Coronary artery (tissue), 2 donors: ENCODE measurements at regions not wholly inside any gene's neighbourhood (a gene's known extent, or its start where the extent isn't known, plus 50 kb on each side); places are given as distances from the start of the nearest gene placed in this dataset.

Experiments
- DNase-seq: peaks from one replicate; pipeline ENCODE4 v3.0.0-alpha.2; 2017; ENCODE audit warnings: low spot score
- H3K27ac ChIP-seq, 2 donors: fragments of 200-600 bp; sonication (generic); one replicate each; pipeline ENCODE4 v1.5.1; 2016 to 2019
- H3K4me3 ChIP-seq: fragments of 200-600 bp; sonication (generic); 2 replicates; pipeline ENCODE4 v1.5.1; 2016; ENCODE audit warnings: mild to moderate bottlenecking, moderate library complexity
- TF ChIP-seq, protein P1 (sequence below): fragments of 200-600 bp; sonication (generic); IDR thresholded peaks from one replicate; pipeline ENCODE4 v1.5.1; 2019; ENCODE audit warnings: antibody characterized with exemption

GRCh38 chr20:11287126-11287525 is 613.3 kb upstream of the JAG1 start:
- TF ChIP-seq, protein P1, sequence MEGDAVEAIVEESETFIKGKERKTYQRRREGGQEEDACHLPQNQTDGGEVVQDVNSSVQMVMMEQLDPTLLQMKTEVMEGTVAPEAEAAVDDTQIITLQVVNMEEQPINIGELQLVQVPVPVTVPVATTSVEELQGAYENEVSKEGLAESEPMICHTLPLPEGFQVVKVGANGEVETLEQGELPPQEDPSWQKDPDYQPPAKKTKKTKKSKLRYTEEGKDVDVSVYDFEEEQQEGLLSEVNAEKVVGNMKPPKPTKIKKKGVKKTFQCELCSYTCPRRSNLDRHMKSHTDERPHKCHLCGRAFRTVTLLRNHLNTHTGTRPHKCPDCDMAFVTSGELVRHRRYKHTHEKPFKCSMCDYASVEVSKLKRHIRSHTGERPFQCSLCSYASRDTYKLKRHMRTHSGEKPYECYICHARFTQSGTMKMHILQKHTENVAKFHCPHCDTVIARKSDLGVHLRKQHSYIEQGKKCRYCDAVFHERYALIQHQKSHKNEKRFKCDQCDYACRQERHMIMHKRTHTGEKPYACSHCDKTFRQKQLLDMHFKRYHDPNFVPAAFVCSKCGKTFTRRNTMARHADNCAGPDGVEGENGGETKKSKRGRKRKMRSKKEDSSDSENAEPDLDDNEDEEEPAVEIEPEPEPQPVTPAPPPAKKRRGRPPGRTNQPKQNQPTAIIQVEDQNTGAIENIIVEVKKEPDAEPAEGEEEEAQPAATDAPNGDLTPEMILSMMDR = no peak
- H3K27ac ChIP-seq = no peak overlapping the region
- DNase-seq = no peak
- H3K4me3 ChIP-seq = no peak overlapping the region

DNA sequence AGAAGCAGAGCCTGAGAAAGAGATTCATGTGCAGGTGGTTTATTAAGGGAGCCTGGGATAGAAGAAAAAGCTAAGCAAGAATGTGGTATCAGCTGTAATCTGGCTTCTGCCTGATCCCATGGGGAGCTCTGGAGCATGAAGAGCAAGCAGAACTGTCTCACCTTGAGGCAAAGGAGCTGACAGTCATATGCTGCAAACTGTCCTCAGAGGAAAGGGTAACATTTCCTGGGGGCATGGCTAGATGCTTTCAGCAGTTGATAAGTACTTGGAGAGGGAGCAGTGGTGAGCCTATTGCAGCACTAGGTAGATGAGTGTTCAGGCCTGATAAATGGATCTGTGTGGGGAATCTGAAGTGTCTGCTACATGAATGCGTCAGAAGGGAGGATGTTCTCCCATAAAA is 621.5 kb upstream of the BTBD3 start:
- TF ChIP-seq, protein P1 = no peak
- H3K4me3 ChIP-seq = no peak overlapping the region
- no peak for DNase-seq
- H3K27ac ChIP-seq = no peak overlapping the region

DNA sequence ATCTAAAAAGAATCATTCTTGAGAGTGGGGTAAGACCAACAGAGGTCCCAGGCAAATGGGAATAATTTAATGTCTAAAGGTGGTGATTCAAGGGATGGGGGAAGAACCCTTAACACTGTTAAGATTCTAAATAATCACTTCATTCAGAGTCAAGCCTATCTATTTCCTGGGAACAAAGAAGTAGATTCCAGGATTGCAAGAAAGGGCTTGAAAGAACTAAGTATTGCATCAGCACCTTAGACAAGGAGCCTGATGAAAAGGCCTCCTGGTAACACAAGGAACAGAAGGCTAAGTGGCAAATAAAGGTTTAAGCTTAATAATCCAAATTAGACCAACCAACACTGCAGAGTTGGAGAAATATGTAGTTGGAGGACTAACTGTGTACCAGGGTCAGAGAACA is 620.7 kb upstream of the BTBD3 start:
- H3K27ac ChIP-seq = no peak overlapping the region
- TF ChIP-seq, protein P1 = no peak
- no peak overlapping the region for H3K4me3 ChIP-seq
- DNase-seq = no peak

DNA sequence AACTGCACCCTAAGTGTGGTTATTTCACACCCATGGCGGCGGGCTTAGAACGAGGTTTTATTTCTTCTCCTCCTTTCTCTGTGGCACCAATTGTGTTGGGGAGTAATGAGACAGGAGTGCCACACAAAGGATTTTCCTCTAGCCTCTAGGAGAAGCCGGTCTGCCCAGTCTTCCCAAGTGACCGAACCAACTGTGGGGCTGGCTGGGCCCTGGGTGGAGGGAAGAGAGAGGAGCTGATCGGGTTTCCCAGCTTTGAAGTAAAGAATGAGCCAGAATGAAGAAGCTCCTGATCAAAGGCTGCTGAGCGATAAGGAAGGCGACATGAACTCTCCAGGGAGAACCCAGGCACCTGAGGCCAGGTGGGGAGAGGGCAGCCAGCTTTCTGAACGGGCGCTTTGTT is 616.0 kb upstream of the BTBD3 start:
- no peak overlapping the region for H3K4me3 ChIP-seq
- H3K27ac ChIP-seq = no peak overlapping the region
- TF ChIP-seq, protein P1 = no peak
- DNase-seq = no peak

- Histone ChIP-seq H3K27ac (no peak overlapping the region), H3K4me3 (no peak overlapping the region)
- no peak for DNase-seq
- TF ChIP-seq, protein P1 = no peak
Measured at GRCh38 chr20:11302436-11302835, 615.3 kb upstream of the BTBD3 start.

DNA sequence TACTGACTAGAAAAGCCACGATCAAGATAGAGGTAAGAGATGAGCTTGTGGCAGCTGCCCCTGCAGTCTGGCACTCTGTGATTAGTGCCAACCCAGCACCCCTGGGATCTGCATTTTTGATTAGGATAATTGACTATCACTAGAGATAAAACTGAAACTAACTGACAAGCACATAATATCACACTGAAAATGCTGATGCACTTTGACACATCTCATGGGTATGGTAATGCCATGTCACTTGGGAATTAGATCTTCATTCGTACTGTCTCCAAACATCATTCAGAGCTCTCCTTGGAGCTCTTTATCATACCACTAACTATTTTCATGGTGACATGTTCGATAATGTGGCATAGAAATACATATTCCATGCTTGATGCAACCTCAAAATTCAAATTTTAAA is 612.9 kb upstream of the BTBD3 start:
- Histone ChIP-seq H3K27ac (no peak overlapping the region), H3K4me3 (no peak overlapping the region)
- no peak for DNase-seq
- TF ChIP-seq, protein P1 = no peak

- no peak overlapping the region for H3K27ac ChIP-seq
- no peak overlapping the region for H3K4me3 ChIP-seq
- DNase-seq = no peak
- TF ChIP-seq, protein P1 = no peak
Measured at GRCh38 chr20:11305406-11305805, 612.3 kb upstream of the BTBD3 start.
